ENCODE measurements at regions not wholly inside any gene's neighbourhood (a gene's known extent, or its start where the extent isn't known, plus 50 kb on each side); places are given as distances from the start of the nearest gene placed in this dataset.

DNA sequence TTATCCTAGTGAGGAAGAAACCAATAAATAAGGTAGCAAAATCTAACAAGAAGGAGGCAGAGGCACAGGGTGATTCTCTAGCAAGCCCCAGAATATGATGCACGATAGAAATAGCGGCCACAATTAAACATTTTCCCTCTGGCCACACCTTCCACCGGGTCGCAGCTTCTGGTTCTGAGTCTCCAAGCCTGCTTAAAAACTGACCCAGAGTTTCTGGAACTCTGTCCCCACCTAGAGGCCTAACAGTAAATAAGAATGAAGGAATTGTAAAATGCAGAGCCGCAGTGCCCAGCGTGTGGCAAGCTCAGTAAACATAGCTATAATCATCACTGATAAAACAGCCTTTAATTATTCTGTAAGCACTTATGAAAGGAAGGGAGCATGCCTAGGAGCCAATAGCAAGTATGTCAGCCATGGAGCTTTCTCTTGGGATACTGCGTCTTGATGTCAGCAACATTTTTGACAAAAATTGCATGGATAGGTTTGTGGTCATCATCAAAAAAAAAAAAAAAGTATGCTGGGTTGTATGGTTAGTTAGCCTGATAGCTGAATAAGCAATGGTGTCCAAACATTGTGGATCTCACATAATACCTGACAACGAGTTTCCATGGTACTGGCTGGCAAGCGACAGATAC, 465.5 kb downstream of the DNAH5 start:
- intact Hi-C loops (cut with DNase I): no loop called here
- no peak overlapping the region for H3K4me3 ChIP-seq
- TF ChIP-seq POLR2A (IDR thresholded peaks at IDR 0.05) (no peak), CTCF (IDR thresholded peaks at IDR 0.05) (peak; percentile 40 to 76 (median 61))
- no peak overlapping the region for H3K27ac ChIP-seq
- H3K4me1 ChIP-seq: no peaks in the 10 kb centered on the region
- ATAC-seq: peak; percentile 73
- H3K9me3 ChIP-seq: no peaks in the 10 kb centered on the region
- no peaks in the 10 kb centered on the region for H3K27me3 ChIP-seq
- 20 to 22% methylated on average over 9 of the region's 9 CpGs for WGBS, 2 donors
- peak; percentile 25 to 44 (median 31) for DNase-seq
- H3K36me3 ChIP-seq (replicated peaks in 1 of 2; ENCODE audit: insufficient read depth in 1 of 2, low read depth in 2 of 2): no peaks in the 10 kb centered on the region

GRCh38 chr5:13477118-13477737, 467.3 kb downstream of the DNAH5 start:
- WGBS, 2 donors: 35 to 42% methylated on average over 7 of the region's 7 CpGs
- Histone ChIP-seq H3K4me1 (no peaks in the 10 kb centered on the region), H3K27me3 (no peaks in the 10 kb centered on the region), H3K4me3 (no peak overlapping the region), H3K36me3 (replicated peaks in 1 of 2; ENCODE audit: insufficient read depth in 1 of 2, low read depth in 2 of 2) (no peaks in the 10 kb centered on the region), H3K9me3 (no peaks in the 10 kb centered on the region), H3K27ac (no peak overlapping the region)
- no peak for TF ChIP-seq POLR2A (IDR thresholded peaks at IDR 0.05)
- TF ChIP-seq CTCF (IDR thresholded peaks at IDR 0.05): no peak
- DNase-seq: no peak
- ATAC-seq: no peak
- intact Hi-C loops (cut with DNase I): no loop called here

DNA sequence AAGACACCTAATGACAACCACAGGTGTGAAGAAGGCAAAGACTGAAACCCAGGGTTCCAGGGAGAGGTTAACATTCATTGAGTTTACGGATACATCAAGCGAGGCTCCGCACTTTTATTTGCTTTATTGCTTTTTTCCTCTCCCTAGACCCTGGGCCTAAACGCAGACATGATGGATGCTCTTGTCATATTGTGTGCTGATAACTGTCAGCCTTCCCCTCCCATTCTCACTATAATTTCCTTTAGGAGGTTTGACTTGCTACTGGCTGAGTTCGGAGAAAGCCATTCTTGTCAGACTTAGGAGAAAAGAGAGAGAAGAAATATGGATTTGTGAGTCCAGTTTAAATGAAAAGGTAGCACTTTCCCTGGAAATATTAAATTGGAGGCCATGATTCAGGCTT, 471.6 kb downstream of the DNAH5 start:
- Histone ChIP-seq H3K36me3 (replicated peaks in 1 of 2; ENCODE audit: insufficient read depth in 1 of 2, low read depth in 2 of 2) (no peaks in the 10 kb centered on the region), H3K27ac (no peak overlapping the region), H3K4me1 (no peaks in the 10 kb centered on the region), H3K27me3 (no peaks in the 10 kb centered on the region), H3K4me3 (no peak overlapping the region), H3K9me3 (no peaks in the 10 kb centered on the region)
- TF ChIP-seq POLR2A (IDR thresholded peaks at IDR 0.05) (no peak), CTCF (IDR thresholded peaks at IDR 0.05) (no peak)
- ATAC-seq (no peak), DNase-seq (no peak)
- 51 to 70% methylated on average over 5 of the region's 5 CpGs for WGBS, 2 donors
- intact Hi-C loops (cut with DNase I): no loop called here

GRCh38 chr5:13470975-13471374, 473.5 kb downstream of the DNAH5 start:
- Histone ChIP-seq H3K27me3 (no peaks in the 10 kb centered on the region), H3K27ac (no peak overlapping the region), H3K4me1 (no peaks in the 10 kb centered on the region), H3K4me3 (no peak overlapping the region), H3K36me3 (replicated peaks in 1 of 2; ENCODE audit: insufficient read depth in 1 of 2, low read depth in 2 of 2) (no peaks in the 10 kb centered on the region), H3K9me3 (no peaks in the 10 kb centered on the region)
- no peak for DNase-seq
- no peak for TF ChIP-seq POLR2A (IDR thresholded peaks at IDR 0.05)
- no peak for TF ChIP-seq CTCF (IDR thresholded peaks at IDR 0.05)
- intact Hi-C loops (cut with DNase I): no loop called here
- ATAC-seq: no peak
- 67 to 83% methylated on average over 1 of the region's 1 CpG for WGBS, 2 donors

DNA sequence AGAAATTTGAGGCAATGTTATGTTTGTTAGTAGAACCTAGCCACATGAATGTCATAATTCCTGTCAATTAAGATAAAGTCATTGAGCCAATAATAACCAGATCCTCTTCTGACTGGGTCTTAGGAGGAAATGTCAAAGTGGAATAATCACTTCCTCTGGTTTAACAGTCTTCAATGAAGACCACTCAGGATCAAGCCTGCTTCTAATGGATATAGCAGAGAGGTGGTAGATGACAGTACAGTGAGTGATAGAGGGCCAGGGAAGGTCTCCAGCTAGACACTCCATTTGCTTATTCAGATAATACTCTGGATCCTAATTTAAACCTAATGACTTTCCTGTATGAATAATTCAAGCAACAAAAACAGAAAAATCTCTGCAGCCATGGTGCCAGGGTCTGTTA, 474.2 kb downstream of the DNAH5 start:
- H3K4me3 ChIP-seq: no peak overlapping the region
- no peak for TF ChIP-seq POLR2A (IDR thresholded peaks at IDR 0.05)
- TF ChIP-seq CTCF (IDR thresholded peaks at IDR 0.05): no peak
- H3K9me3 ChIP-seq: no peaks in the 10 kb centered on the region
- no peaks in the 10 kb centered on the region for H3K4me1 ChIP-seq
- ATAC-seq (no peak), DNase-seq (no peak)
- no peaks in the 10 kb centered on the region for H3K36me3 ChIP-seq (replicated peaks in 1 of 2; ENCODE audit: insufficient read depth in 1 of 2, low read depth in 2 of 2)
- H3K27ac ChIP-seq: no peak overlapping the region
- intact Hi-C loops (cut with DNase I): no loop called here
- H3K27me3 ChIP-seq: no peaks in the 10 kb centered on the region

Measured in body of pancreas (tissue), 4 donors.